Fibroblast of villous mesenchyme (primary cell): ENCODE measurements at regions not wholly inside any gene's neighbourhood (a gene's known extent, or its start where the extent isn't known, plus 50 kb on each side); places are given as distances from the start of the nearest gene placed in this dataset.

Experiments used
- DNase-seq: peaks from one replicate; pipeline ENCODE4 v3.0.0-alpha.2; 2010; ENCODE audit warnings: low read depth
- H3K4me3 ChIP-seq: 2 replicates; pipeline ENCODE4 v1.5.1; 2011; ENCODE audit warnings: low read depth, mild to moderate bottlenecking, low read length
- TF ChIP-seq, protein P1 (sequence below): IDR thresholded peaks from 2 replicates; pipeline ENCODE4 v1.5.1; 2012; ENCODE audit warnings: low read depth, mild to moderate bottlenecking, low read length; ENCODE audit not compliant: insufficient read depth

DNA sequence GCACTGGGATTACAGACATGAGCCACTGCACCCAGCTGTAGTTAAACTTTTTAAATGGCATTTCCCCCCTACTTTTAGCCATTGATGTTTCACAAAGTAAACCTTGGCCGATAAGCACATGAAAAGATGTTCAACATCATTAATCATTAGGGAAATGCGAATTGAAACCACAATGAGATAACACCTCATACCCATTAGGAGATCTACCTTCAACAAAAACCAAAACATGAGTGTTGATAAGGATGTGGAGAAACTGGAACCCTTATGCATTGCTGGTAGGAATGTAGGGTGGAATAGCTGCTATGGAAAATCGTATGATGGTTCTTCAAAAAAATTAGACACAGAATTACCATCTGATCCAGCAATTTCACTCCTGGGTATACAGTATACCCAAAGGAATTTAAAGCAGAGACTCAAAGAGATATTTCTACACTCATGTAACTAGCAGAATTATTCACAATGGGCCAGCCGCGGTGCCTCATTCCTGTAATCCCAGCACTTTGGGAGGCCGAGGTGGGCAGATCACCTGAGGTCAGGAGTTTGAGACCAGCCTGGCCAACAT is 286.5 kb upstream of the JARID2 start:
- TF ChIP-seq, protein P1, sequence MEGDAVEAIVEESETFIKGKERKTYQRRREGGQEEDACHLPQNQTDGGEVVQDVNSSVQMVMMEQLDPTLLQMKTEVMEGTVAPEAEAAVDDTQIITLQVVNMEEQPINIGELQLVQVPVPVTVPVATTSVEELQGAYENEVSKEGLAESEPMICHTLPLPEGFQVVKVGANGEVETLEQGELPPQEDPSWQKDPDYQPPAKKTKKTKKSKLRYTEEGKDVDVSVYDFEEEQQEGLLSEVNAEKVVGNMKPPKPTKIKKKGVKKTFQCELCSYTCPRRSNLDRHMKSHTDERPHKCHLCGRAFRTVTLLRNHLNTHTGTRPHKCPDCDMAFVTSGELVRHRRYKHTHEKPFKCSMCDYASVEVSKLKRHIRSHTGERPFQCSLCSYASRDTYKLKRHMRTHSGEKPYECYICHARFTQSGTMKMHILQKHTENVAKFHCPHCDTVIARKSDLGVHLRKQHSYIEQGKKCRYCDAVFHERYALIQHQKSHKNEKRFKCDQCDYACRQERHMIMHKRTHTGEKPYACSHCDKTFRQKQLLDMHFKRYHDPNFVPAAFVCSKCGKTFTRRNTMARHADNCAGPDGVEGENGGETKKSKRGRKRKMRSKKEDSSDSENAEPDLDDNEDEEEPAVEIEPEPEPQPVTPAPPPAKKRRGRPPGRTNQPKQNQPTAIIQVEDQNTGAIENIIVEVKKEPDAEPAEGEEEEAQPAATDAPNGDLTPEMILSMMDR = no peak
- H3K4me3 ChIP-seq = no peak overlapping the region
- no peak for DNase-seq

DNA sequence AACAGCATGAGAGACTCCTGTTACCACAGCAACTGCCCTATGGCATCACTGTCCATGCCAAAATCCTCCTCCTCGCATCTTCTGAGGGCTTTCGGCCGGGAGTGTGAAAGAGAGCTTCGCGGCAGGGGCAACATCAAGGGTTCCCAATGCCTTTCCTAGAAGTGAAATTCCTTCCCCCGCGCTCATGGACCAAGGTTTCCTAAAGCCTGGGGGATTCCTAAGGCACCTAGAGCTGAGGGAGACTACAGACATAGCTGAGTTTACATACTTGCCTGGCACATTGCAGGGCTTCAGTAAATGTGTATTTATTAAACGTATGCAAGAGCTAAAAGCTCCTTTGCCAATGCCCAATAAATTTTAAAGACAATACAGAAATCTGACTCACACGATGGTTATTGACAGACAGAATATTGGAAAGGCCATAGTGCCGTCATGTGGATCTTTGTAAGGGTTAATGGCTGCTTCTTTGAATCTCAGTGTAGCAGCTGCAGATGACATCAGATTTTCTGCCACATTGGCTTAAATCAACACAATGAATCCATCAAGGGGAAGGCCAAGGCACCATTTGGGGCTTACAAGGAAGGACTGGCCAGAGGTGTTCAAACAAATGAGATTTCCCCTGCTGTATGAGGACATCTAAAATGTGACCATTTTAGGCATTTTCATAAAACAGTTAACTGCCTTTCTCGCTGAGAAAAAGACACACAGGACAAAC is 281.2 kb upstream of the JARID2 start:
- TF ChIP-seq, protein P1 = no peak
- H3K4me3 ChIP-seq = no peak overlapping the region
- no peak for DNase-seq

DNA sequence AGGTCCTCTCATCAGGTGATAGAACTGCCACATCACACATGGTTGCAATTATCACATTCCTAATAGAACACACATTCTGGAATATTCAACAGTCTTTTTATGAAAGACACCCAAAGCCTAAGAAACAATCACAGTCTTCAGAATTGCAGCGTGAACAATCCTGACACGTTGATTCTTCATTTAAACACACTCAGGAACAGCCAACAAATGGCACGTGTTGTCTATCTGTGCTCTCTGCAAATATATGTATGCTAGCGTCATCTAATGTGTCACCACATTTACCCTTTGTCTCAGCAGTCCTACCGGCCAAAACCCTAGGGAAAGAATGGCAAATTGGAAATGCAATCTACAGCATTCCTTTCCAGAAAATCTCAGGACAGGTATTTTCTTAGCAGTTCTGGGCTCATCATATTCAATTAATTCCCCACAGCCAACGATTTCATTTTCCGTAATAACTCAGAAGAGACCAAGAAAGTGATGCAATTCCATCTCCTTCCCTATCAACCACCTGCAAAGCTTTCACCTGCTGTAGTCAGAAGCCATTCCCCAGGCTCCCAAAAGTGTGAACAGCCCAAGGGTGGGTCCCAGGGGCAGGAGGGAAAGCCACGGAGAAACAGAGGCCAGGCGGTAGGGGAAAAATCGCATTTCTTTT is 280.3 kb upstream of the JARID2 start:
- TF ChIP-seq, protein P1 = no peak
- DNase-seq = no peak
- no peak overlapping the region for H3K4me3 ChIP-seq

DNA sequence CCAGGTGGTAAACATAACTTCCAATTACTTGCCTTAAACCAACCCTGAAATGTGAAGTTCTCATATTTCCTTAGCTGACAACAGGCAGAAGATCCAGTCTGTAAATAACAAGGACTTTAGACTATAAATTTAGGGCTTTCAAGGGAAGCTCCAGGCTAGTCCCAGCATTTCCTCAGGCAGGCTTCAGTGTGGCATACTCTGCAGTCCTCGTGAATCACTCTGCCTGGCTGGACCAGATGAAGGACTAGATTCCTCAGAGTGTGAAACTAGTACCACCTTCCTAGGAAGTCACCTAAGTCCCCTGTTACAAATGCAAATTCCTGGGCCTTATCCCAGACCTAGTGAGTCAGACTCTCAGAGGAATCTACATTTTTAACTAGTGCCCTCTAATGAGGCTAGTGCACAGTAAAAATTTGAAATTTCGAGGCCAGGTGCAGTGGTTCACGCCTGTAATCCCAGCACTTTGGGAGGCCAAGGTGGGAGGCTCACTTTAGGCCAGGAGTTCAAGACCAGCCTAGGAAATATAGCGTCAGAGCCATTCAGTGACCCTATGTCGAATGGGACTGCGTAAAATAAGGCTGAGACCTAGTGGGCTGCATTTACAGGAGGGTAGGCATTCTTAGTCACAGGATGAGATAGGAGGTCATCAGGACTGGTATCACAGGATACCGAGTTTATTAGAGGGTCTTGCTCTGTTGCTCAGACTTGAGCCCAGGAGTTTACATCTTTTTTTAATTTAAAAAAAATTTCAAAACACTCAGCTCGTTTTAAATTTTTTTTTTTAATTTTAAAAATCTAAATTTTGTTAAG is 279.6 kb upstream of the JARID2 start:
- no peak overlapping the region for H3K4me3 ChIP-seq
- no peak for DNase-seq
- TF ChIP-seq, protein P1 = no peak

DNA sequence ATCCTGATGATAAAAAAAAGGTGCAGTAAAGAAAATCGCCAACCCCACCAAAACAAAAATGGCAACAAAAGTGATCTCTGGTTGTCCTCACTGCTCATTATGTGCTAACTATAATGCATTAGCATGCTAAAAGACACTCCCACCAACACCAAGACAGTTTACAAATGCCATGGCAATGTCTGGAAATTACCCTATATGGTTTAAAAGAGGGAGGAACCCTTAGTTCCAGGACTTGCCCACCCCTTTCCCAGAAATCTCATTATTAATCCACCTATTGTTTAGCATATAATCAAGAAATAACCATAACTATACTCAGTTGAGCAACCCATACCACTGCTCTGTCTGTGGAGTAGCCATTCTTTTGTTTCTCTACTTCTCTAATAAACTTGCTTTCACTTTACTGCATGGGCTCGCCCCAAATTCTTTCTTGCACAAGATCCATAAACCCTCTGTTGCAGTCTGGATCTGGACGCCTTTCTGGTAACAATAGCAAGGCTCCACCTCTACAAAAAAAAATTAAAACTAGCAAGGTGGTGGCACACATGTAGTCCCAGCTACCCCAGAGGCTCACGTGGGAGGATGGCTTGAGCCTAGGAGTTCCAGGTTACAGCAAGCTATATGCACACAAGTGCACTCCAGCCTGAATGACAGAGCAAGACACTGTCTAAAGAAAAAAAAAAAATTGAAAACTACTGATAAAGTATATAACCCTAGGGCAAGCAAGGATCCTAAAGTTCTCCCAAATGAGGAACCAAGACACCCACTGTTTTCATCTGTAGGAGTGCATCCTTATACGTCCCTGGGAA is 278.8 kb upstream of the JARID2 start:
- H3K4me3 ChIP-seq = no peak overlapping the region
- TF ChIP-seq, protein P1 = no peak
- no peak for DNase-seq

DNA sequence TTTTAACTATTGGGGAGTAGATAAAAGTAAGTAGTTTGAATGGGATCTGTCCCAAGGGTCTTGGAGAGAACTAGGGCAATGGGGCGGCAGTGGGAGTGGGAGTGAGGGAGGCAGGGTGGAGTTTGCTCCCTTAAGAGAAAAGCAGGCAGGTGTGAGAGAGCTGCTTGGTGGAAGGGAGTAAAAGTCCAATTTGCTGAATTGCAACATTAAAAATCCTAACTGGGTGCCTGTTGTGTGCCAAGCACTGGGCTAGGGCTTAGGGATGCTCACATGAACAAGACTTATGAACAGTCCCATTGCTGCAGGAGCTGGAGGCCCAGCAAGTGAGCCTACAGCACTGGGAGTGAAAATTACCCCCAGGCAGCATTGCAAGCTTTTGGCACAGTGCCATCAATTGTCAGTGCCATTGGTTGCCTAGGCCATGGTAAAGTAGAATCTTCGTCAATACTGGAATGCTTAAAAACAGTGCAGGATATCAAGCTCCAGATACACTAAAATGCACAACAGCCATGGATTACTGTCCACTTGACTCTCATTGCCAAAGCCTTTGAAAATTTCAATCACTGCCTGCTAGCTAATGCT is 277.7 kb upstream of the JARID2 start:
- TF ChIP-seq, protein P1 = no peak
- no peak overlapping the region for H3K4me3 ChIP-seq
- DNase-seq = no peak
